Endothelial cell of umbilical vein (primary cell): ENCODE measurements at regions not wholly inside any gene's neighbourhood (a gene's known extent, or its start where the extent isn't known, plus 50 kb on each side); places are given as distances from the start of the nearest gene placed in this dataset.

ENCODE experiments used
- BruUV-seq: library from RNA; stranded (reverse); fragments of 400-500 nt; replicated peaks from 2 replicates; lab custom pipeline; 2021; lab: Mats Ljungman, UMichigan
- CTCF ChIA-PET: fragments of 300-600, 350-600 bp; sonication (Branson Sonifier 250); formaldehyde crosslinking; loops from one replicate; lab custom pipeline; 2021; ENCODE audit warnings: antibody characterized with exemption, inconsistent platforms; lab: Charles Lee
- POLR2A ChIA-PET: fragments of 300-600, 350-600 bp; sonication (Branson Sonifier 250); formaldehyde crosslinking; loops from one replicate; lab custom pipeline; 2021; ENCODE audit warnings: antibody characterized with exemption, inconsistent platforms; lab: Charles Lee
- DNase-seq: peaks from one replicate; pipeline ENCODE4 v3.0.0-alpha.2; 2011; ENCODE audit warnings: low read depth, low spot score
- FAIRE-seq: peaks from 2 replicates; lab custom pipeline; 2011; peaks lifted over from hg19 to GRCh38; lab: Jason Lieb, UNC
- H2AFZ ChIP-seq: 2 replicates; pipeline ENCODE4 v1.6.0; 2012; ENCODE audit warnings: low read depth, low read length, control low read depth, inconsistent platforms
- H3K27ac ChIP-seq: 2 replicates; pipeline ENCODE4 v1.5.1; 2011; ENCODE audit warnings: low read depth, mild to moderate bottlenecking, control low read depth, low read length, moderate library complexity; ENCODE audit not compliant: insufficient read depth
- H3K27me3 ChIP-seq, 2 experiments: 2 replicates each; pipeline versions ENCODE4 v1.6.0 to v1.6.1; 2011; ENCODE audit warnings: low read length in 2 of 2, mixed read lengths in 1 of 2; ENCODE audit not compliant: control insufficient read depth in 2 of 2, insufficient read depth in 2 of 2
- H3K36me3 ChIP-seq, 2 experiments: 2 replicates in 1 of 2; 3 replicates in 1 of 2; pipeline ENCODE4 v1.5.1; 2011; ENCODE audit warnings: low read length in 2 of 2, mild to moderate bottlenecking in 1 of 2, moderate library complexity in 1 of 2; ENCODE audit not compliant: control insufficient read depth in 2 of 2, insufficient read depth in 2 of 2; ENCODE audit errors: extremely low read depth in 1 of 2
- H3K4me1 ChIP-seq: 3 replicates; pipeline ENCODE4 v1.5.1; 2011; ENCODE audit warnings: mild to moderate bottlenecking, low read length; ENCODE audit not compliant: control insufficient read depth, insufficient read depth; ENCODE audit errors: extremely low read depth
- H3K4me2 ChIP-seq: 2 replicates; pipeline ENCODE4 v1.6.1; 2011; ENCODE audit warnings: low read length, control low read depth, mixed read lengths; ENCODE audit not compliant: insufficient read depth
- H3K4me3 ChIP-seq, 3 experiments: fragments of 200-600 bp in 1 of 3; sonication (generic), shearing (Covaris generic) in 1 of 3; replicated peaks in 1 of 3; 2 replicates each; pipeline ENCODE4 v1.5.1; 2011 to 2016; ENCODE audit warnings: control low read depth in 3 of 3, low read length in 3 of 3, mild to moderate bottlenecking in 2 of 3, inconsistent platforms in 1 of 3, low read depth in 1 of 3, moderate library complexity in 1 of 3; ENCODE audit not compliant: insufficient read depth in 1 of 3
- H3K79me2 ChIP-seq: 2 replicates; pipeline ENCODE4 v1.6.0; 2012; ENCODE audit warnings: low read length, inconsistent platforms; ENCODE audit not compliant: control insufficient read depth, insufficient read depth
- H3K9ac ChIP-seq: replicated peaks from 2 replicates; pipeline ENCODE3; 2011; ENCODE audit warnings: low read length, control low read depth; ENCODE audit not compliant: insufficient read depth; ENCODE audit errors: extremely low read depth
- H3K9me1 ChIP-seq: replicated peaks from 3 replicates; pipeline ENCODE4 v1.6.0; 2011; ENCODE audit warnings: mild to moderate bottlenecking, low read length; ENCODE audit not compliant: control insufficient read depth, insufficient read depth; ENCODE audit errors: extremely low read depth
- H3K9me3 ChIP-seq: replicated peaks from 2 replicates; pipeline ENCODE4 v1.5.1; 2012; ENCODE audit warnings: low read length, inconsistent platforms; ENCODE audit not compliant: control insufficient read depth, insufficient read depth
- H4K20me1 ChIP-seq: replicated peaks from 2 replicates; pipeline ENCODE3; 2011; ENCODE audit warnings: mild to moderate bottlenecking, low read length; ENCODE audit not compliant: control insufficient read depth, insufficient read depth; ENCODE audit errors: extremely low read depth
- FOS ChIP-seq: IDR thresholded peaks from 2 replicates; pipeline ENCODE4 v1.6.1; 2011; ENCODE audit warnings: mild to moderate bottlenecking, low read length, moderate library complexity, borderline replicate concordance; ENCODE audit not compliant: insufficient read depth
- GATA2 ChIP-seq: IDR thresholded peaks from 2 replicates; pipeline ENCODE4 v1.7.0; 2011; ENCODE audit warnings: low read depth, mild to moderate bottlenecking, moderate library complexity, mixed read lengths, low read length; ENCODE audit not compliant: insufficient read length, insufficient read depth
- JUN ChIP-seq: IDR thresholded peaks from 2 replicates; pipeline ENCODE4 v1.6.1; 2011; ENCODE audit warnings: borderline replicate concordance, low read depth; ENCODE audit not compliant: insufficient read length, insufficient read depth
- POLR2A ChIP-seq: IDR thresholded peaks from 2 replicates; pipeline ENCODE4 v1.6.1; 2012; ENCODE audit warnings: low read depth, mild to moderate bottlenecking, control low read depth, low read length
- POLR2AphosphoS5 ChIP-seq: IDR thresholded peaks from 2 replicates; pipeline ENCODE4 v1.6.1; 2012; ENCODE audit warnings: low read depth, mild to moderate bottlenecking, control low read depth, low read length, moderate library complexity; ENCODE audit not compliant: insufficient read depth
- dilution Hi-C: fragments of 300-500 bp; cut with MboI; formaldehyde crosslinking; loops from one replicate; pipeline ENCODE4 v1.15.0; 2019; ENCODE audit warnings: low sequenced_read_pairs; ENCODE audit not compliant: extremely low pct_ligation_motif_present
- intact Hi-C: fragments of 100-400 bp; cut with micrococcal nuclease; formaldehyde crosslinking; loops from one replicate; pipeline ENCODE4 v1.10.0; 2022
- TF ChIP-seq, protein P1 (sequence below): IDR thresholded peaks from 2 replicates; pipeline ENCODE4 v1.6.1; 2011; ENCODE audit not compliant: insufficient read depth, insufficient read length

DNA sequence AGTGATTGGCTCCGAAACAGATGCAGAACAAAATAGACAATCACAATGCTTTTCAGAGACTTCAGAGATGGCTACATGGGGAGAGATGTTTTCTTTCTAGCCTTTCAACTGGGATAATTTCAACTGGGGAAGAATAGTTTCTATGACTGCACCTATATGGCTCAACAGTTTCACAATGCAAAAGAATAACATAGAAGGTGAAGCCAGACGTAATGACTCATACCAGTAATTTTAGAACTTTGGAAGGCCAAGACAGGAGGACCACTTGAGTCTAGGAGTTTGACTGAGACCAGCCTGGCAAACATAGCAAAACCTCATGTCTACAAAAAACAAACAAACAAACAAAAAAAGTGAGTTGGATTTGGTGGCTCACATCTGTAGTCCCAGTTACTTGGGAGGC lies 180.2 kb upstream of the CHL1 start:
- TF ChIP-seq POLR2AphosphoS5 (no peak), GATA2 (no peak), FOS (no peak)

DNA sequence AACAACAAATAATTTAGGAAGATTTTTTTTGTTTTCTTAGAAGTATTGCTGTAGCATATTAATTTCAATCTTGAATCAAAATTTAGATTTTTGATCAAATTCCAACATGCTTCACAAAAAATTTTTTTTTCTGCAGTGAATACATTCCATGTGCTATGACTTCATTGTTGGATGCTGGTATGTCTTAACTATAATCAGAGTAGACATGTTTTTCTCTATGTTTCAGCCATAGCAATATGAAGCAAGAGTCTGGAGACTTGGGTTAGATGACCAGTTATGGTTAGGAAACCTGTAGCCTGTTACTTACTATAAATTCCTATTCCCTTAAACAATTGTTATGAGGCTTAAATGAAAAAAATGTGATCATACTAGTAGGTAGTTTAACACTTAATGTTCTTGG lies 176.1 kb upstream of the CHL1 start:
- Histone ChIP-seq H2AFZ (no peak overlapping the region), H3K27me3 (no peaks in the 10 kb centered on the region), H4K20me1 (no peaks in the 10 kb centered on the region), H3K4me2 (no peak overlapping the region), H3K4me1 (no peaks in the 10 kb centered on the region), H3K9ac (no peak overlapping the region), H3K4me3 (no peak overlapping the region), H3K9me3 (no peaks in the 10 kb centered on the region), H3K27ac (no peak overlapping the region), H3K9me1 (no peaks in the 10 kb centered on the region), H3K79me2 (no peaks in the 10 kb centered on the region), H3K36me3 (no peaks in the 10 kb centered on the region)
- no TSS peak for BruUV-seq
- TF ChIP-seq, protein P1, sequence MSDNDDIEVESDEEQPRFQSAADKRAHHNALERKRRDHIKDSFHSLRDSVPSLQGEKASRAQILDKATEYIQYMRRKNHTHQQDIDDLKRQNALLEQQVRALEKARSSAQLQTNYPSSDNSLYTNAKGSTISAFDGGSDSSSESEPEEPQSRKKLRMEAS = no peak
- TF ChIP-seq POLR2A (no peak), JUN (no peak), POLR2AphosphoS5 (no peak)
- DNase-seq (no peak), FAIRE-seq (no peak)
- CTCF ChIA-PET = no interaction called here
- intact Hi-C loops (no loop called here), dilution Hi-C loops (no loop called here)
- POLR2A ChIA-PET = no interaction called here

More for the DNA sequence above, 180.2 kb upstream of the CHL1 start:
- no peaks in the 10 kb centered on the region for H3K36me3 ChIP-seq
- no peak overlapping the region for H2AFZ ChIP-seq
- no peaks in the 10 kb centered on the region for H4K20me1 ChIP-seq
- no peaks in the 10 kb centered on the region for H3K9me3 ChIP-seq
- H3K4me2 ChIP-seq = no peak overlapping the region
- dilution Hi-C loops = no loop called here
- BruUV-seq = no TSS peak
- no peak overlapping the region for H3K27ac ChIP-seq
- no peaks in the 10 kb centered on the region for H3K27me3 ChIP-seq
- ChIA-PET POLR2A (no interaction called here), CTCF (no interaction called here)
- H3K4me3 ChIP-seq = no peak overlapping the region
- no peaks in the 10 kb centered on the region for H3K9me1 ChIP-seq
- no peak overlapping the region for H3K9ac ChIP-seq
- intact Hi-C loops = no loop called here
- FAIRE-seq (no peak), DNase-seq (no peak)
- H3K79me2 ChIP-seq = no peaks in the 10 kb centered on the region
- H3K4me1 ChIP-seq = no peaks in the 10 kb centered on the region
